Peyer's patch (tissue), 4 donors: ENCODE measurements at regions not wholly inside any gene's neighbourhood (a gene's known extent, or its start where the extent isn't known, plus 50 kb on each side); places are given as distances from the start of the nearest gene placed in this dataset.

Experiments
- POLR2A ChIP-seq, 2 donors: fragments of 450-650 bp; IDR thresholded peaks; one replicate each; pipeline ENCODE4 v1.5.1; 2017; ENCODE audit warnings: antibody characterized with exemption in 2 of 2, mild to moderate bottlenecking in 2 of 2, moderate library complexity in 2 of 2
- TF ChIP-seq, protein P1 (sequence below), 6 experiments: fragments of 450-650 bp in 4 of 6; fragments of 200-600 bp in 2 of 6; sonication (generic) in 1 of 6; IDR thresholded peaks; one replicate each; pipeline ENCODE4 v1.5.1; 2017 to 2019; ENCODE audit warnings: antibody characterized with exemption in 6 of 6, mild to moderate bottlenecking in 3 of 6, moderate library complexity in 1 of 6

DNA sequence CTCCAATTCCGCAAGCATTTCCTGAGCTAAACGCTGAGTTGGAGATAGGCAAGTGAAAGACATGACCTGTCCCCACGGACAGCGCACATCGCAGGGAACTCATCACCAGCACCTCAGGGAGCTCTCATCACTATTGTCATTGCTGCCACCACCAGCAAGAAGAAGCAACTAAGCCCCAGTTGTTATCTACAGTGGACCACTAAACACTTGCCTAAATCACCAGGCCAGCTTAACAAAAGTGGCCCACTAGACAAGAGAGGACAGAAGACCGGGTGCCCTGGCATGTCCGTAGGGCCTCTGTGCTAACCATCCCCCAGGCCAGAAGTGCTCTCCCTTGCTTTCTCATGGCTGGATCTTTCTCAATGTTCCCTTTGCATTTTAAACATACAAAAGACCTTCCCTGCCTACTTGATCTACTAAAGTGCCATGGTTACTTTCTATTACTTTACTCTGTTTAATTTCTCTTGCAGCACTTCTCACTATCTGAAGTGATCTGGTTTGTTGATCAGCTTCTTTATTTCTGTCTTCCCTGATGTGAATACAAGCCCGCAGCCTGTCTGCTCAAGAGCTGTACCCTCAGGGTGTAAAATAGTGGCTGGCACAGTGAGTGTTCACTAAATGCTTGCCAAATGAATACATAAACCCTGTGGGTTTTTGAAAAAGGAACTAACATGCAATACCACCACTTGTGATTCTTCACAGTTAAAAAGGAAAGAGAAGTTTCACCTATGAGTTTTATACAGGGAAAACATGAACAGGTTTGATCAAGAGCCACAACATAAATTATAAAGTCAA lies 60.9 kb upstream of the RFLNA start:
- TF ChIP-seq, protein P1, sequence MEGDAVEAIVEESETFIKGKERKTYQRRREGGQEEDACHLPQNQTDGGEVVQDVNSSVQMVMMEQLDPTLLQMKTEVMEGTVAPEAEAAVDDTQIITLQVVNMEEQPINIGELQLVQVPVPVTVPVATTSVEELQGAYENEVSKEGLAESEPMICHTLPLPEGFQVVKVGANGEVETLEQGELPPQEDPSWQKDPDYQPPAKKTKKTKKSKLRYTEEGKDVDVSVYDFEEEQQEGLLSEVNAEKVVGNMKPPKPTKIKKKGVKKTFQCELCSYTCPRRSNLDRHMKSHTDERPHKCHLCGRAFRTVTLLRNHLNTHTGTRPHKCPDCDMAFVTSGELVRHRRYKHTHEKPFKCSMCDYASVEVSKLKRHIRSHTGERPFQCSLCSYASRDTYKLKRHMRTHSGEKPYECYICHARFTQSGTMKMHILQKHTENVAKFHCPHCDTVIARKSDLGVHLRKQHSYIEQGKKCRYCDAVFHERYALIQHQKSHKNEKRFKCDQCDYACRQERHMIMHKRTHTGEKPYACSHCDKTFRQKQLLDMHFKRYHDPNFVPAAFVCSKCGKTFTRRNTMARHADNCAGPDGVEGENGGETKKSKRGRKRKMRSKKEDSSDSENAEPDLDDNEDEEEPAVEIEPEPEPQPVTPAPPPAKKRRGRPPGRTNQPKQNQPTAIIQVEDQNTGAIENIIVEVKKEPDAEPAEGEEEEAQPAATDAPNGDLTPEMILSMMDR (IDR thresholded peaks at IDR 0.05): no peak
- TF ChIP-seq POLR2A (IDR thresholded peaks at IDR 0.05): no peak
